Stimulated activated effector memory CD8-positive, alpha-beta T cell treated with anti-CD3 and anti-CD28 coated beads, Interleukin-12 subunit alpha, Interleukin-12 subunit beta, amount 100 ng/mL, for 72 hours (primary cell): ENCODE measurements at regions not wholly inside any gene's neighbourhood (a gene's known extent, or its start where the extent isn't known, plus 50 kb on each side); places are given as distances from the start of the nearest gene placed in this dataset.

Source experiments
- ATAC-seq: fragments of 150-1000 bp; cut with Tn5 transposase; 2 replicates; pipeline ENCODE4 v1.10.0; 2021
- DNase-seq, 2 donors: peaks; one replicate each; pipeline ENCODE4 v3.0.0; 2021 to 2022; ENCODE audit warnings: low spot score in 2 of 2
- H3K27ac Mint-ChIP-seq: one replicate; pipeline ENCODE4 v1.8.0; 2022; ENCODE audit warnings: mild to moderate bottlenecking, mixed read lengths
- H3K36me3 Mint-ChIP-seq: one replicate; pipeline ENCODE4 v1.8.0; 2022; ENCODE audit warnings: mild to moderate bottlenecking, mixed read lengths
- H3K4me1 Mint-ChIP-seq: one replicate; pipeline ENCODE4 v1.8.0; 2022; ENCODE audit warnings: mixed read lengths
- H3K4me3 Mint-ChIP-seq: one replicate; pipeline ENCODE4 v1.8.0; 2022; ENCODE audit warnings: mild to moderate bottlenecking, mixed read lengths
- H3K9me3 Mint-ChIP-seq: one replicate; pipeline ENCODE4 v1.8.0; 2022; ENCODE audit warnings: mixed read lengths

DNA sequence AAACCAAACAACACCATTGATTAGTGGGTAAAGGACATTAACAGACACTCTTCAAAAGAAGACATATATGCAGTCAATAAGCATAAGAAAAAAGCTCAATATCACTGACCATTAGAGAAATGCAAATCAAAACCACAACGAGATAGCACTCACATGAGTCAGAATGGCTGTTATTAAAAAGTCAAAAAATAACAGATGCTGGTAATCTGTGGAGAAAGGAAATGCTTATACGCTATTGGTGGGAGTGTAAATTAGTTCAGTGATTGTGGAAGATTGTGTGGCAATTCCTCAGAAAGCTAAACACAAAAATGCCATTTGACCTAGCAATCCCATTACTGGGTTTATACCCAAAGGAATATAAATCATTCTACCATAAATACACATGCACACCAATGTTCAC is 182.6 kb downstream of the TRPC6 start:
- no peaks in the 10 kb centered on the region for H3K36me3 Mint-ChIP-seq
- peaks cover 20% of the 10 kb centered on the region for H3K9me3 Mint-ChIP-seq

GRCh38 chr11:101397979-101398378 is 185.8 kb downstream of the TRPC6 start:
- DNase-seq (no peak), ATAC-seq (no peak)
- H3K36me3 Mint-ChIP-seq = no peaks in the 10 kb centered on the region
- no peaks in the 10 kb centered on the region for H3K4me1 Mint-ChIP-seq
- no peak overlapping the region for H3K27ac Mint-ChIP-seq
- H3K9me3 Mint-ChIP-seq = peaks cover 15% of the 10 kb centered on the region
- H3K4me3 Mint-ChIP-seq = no peak overlapping the region

More for the DNA sequence above, 182.6 kb downstream of the TRPC6 start:
- ATAC-seq = no peak
- DNase-seq = no peak
- H3K4me1 Mint-ChIP-seq = no peaks in the 10 kb centered on the region
- H3K27ac Mint-ChIP-seq = no peak overlapping the region
- H3K4me3 Mint-ChIP-seq = no peak overlapping the region

GRCh38 chr11:101390539-101390938 is 193.3 kb downstream of the TRPC6 start:
- Mint-ChIP-seq H3K36me3 (no peaks in the 10 kb centered on the region), H3K4me1 (no peaks in the 10 kb centered on the region), H3K27ac (no peak overlapping the region), H3K4me3 (no peak overlapping the region), H3K9me3 (peaks cover 3% of the 10 kb centered on the region)
- DNase-seq (no peak), ATAC-seq (no peak)

DNA sequence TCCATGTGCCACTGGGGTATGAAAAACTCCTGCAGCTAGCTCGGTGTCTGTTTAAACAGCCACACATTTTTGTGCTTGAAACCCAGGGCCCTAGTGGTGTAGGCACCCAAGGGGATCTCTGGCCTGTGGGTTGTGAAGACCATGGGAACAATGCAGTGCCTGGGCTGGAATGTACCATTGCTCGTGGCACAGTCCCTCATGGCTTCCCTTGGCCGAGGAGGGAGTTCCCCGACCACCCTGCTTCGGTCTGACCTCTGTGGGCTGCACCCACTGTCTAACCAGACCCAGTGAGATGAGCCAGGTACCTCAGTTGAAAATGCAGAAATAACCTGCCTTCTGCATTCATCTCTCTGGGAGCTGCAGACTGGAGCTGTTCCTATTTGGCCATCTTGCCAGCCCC is 214.0 kb downstream of the TRPC6 start:
- no peaks in the 10 kb centered on the region for H3K36me3 Mint-ChIP-seq
- no peaks in the 10 kb centered on the region for H3K4me1 Mint-ChIP-seq
- no peak overlapping the region for H3K4me3 Mint-ChIP-seq
- H3K27ac Mint-ChIP-seq = no peak overlapping the region
- no peak for DNase-seq
- ATAC-seq = no peak
- H3K9me3 Mint-ChIP-seq = peaks cover 10% of the 10 kb centered on the region

GRCh38 chr11:101363706-101364275 is 220.0 kb downstream of the TRPC6 start:
- Mint-ChIP-seq H3K27ac (no peak overlapping the region), H3K4me3 (no peak overlapping the region), H3K9me3 (peaks cover 26% of the 10 kb centered on the region), H3K4me1 (no peaks in the 10 kb centered on the region), H3K36me3 (no peaks in the 10 kb centered on the region)
- ATAC-seq = no peak
- no peak for DNase-seq

DNA sequence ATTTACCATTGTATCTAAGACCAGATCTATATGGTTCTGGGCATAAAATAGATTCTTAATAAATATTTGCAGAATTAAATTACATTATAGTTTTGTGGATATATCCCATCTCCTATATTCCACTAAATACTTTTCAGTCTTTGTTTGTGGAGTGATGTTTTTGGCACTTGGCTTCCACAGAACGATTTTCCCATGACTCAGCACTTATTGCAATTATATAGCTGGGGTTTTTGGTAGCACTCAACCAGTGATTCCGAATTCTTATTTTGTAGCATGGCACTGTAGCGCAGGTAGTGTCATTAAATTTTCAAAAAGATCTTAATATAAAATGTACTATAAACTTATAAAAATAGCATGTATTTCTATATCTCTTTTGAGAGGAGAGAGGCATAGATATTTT is 221.2 kb downstream of the TRPC6 start:
- Mint-ChIP-seq H3K4me1 (no peaks in the 10 kb centered on the region), H3K9me3 (peaks cover 25% of the 10 kb centered on the region), H3K27ac (no peak overlapping the region)

GRCh38 chr11:101357771-101358170 is 226.0 kb downstream of the TRPC6 start:
- DNase-seq = no peak
- ATAC-seq = no peak
- Mint-ChIP-seq H3K9me3 (peaks cover 23% of the 10 kb centered on the region), H3K36me3 (no peaks in the 10 kb centered on the region), H3K27ac (no peak overlapping the region), H3K4me1 (no peaks in the 10 kb centered on the region), H3K4me3 (no peak overlapping the region)

More for the DNA sequence above, 221.2 kb downstream of the TRPC6 start:
- no peak for DNase-seq
- ATAC-seq = no peak
- no peaks in the 10 kb centered on the region for H3K36me3 Mint-ChIP-seq
- H3K4me3 Mint-ChIP-seq = no peak overlapping the region

DNA sequence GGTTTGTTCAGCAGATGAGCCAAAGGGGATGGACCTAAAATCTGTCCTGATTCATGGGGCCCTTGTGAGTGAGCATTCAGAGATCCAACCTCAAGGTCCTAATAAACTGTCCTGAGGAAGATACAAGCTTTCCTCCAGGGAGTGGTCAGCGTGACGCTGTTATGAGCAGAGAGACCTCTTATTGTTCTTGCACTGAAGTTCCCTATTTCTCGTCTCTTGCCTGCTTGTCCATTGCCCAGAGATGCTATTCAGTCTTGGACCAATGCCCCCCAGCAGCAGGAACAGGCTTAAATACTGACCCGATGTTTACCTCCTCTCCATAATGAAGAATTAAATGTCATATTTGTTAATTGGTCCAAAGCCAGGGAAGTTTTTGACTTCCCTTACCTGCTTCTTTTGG is 225.2 kb upstream of the PGR start:
- Mint-ChIP-seq H3K4me3 (no peak overlapping the region), H3K36me3 (no peaks in the 10 kb centered on the region), H3K27ac (no peak overlapping the region), H3K9me3 (peaks cover 12% of the 10 kb centered on the region), H3K4me1 (no peaks in the 10 kb centered on the region)
- ATAC-seq (no peak), DNase-seq (no peak)

GRCh38 chr11:101348786-101349185 is 219.2 kb upstream of the PGR start:
- no peaks in the 10 kb centered on the region for H3K4me1 Mint-ChIP-seq
- no peak overlapping the region for H3K27ac Mint-ChIP-seq
- ATAC-seq (no peak), DNase-seq (no peak)
- no peaks in the 10 kb centered on the region for H3K36me3 Mint-ChIP-seq
- no peak overlapping the region for H3K4me3 Mint-ChIP-seq
- peaks cover 5% of the 10 kb centered on the region for H3K9me3 Mint-ChIP-seq

- Mint-ChIP-seq H3K9me3 (peaks cover 9% of the 10 kb centered on the region), H3K36me3 (no peaks in the 10 kb centered on the region), H3K4me1 (no peaks in the 10 kb centered on the region), H3K4me3 (no peak overlapping the region), H3K27ac (no peak overlapping the region)
- ATAC-seq (no peak), DNase-seq (no peak)
Measured at GRCh38 chr11:101346591-101346990, 217.0 kb upstream of the PGR start.

- no peak for ATAC-seq
- no peak for DNase-seq
- no peaks in the 10 kb centered on the region for H3K36me3 Mint-ChIP-seq
- H3K27ac Mint-ChIP-seq = no peak overlapping the region
- peaks cover 9% of the 10 kb centered on the region for H3K9me3 Mint-ChIP-seq
- H3K4me3 Mint-ChIP-seq = no peak overlapping the region
- H3K4me1 Mint-ChIP-seq = no peaks in the 10 kb centered on the region
Measured at GRCh38 chr11:101345891-101346290, 216.3 kb upstream of the PGR start.

- Mint-ChIP-seq H3K9me3 (peaks cover 13% of the 10 kb centered on the region), H3K4me3 (no peak overlapping the region), H3K27ac (no peak overlapping the region), H3K4me1 (no peaks in the 10 kb centered on the region), H3K36me3 (no peaks in the 10 kb centered on the region)
- ATAC-seq (no peak), DNase-seq (no peak)
Measured at GRCh38 chr11:101342307-101342706, 212.7 kb upstream of the PGR start.

DNA sequence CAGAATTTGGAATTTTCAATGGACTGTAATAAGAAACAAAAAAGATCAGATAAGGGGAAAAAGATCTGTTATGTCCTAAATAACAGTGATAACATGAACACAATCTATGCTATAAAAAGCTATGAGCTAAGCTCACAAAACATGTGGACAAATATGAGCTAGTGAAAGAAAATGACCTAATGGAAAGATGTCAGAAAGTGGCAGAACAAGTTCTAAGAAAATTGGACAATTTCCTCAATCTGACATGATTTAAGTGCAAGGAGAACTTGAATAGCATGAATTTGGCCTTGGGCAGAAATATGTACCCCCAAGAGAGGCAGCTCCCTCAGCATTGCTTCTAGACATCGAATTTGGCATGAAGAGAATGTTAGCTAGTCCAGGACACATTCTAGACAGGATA is 212.0 kb upstream of the PGR start:
- no peak overlapping the region for H3K4me3 Mint-ChIP-seq
- no peak for ATAC-seq
- H3K9me3 Mint-ChIP-seq = peaks cover 13% of the 10 kb centered on the region
- H3K36me3 Mint-ChIP-seq = no peaks in the 10 kb centered on the region
- no peak overlapping the region for H3K27ac Mint-ChIP-seq
- DNase-seq = no peak
- no peaks in the 10 kb centered on the region for H3K4me1 Mint-ChIP-seq

- Mint-ChIP-seq H3K4me3 (no peak overlapping the region), H3K9me3 (peaks cover 24% of the 10 kb centered on the region), H3K4me1 (no peaks in the 10 kb centered on the region), H3K36me3 (no peaks in the 10 kb centered on the region), H3K27ac (no peak overlapping the region)
- ATAC-seq = no peak
- DNase-seq = no peak
Measured at GRCh38 chr11:101336858-101337257, 207.2 kb upstream of the PGR start.

DNA sequence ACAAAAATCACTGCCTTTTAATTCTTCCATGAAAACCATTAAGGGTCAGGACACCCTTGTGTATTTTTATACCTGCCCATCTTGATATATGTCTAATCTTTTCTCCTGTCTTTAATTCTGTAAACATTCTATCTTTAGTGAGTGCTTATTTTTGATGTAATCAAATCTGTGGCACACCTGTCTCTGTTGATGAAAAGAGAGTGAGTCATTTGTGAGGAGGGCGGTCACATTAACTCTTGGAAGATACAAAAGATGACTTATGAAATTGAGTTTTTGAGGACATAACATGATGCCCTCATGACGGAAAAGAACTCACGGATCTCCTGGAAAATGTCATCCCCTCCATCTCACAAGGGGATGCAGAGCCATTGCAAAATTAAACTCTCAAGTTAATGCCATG is 206.5 kb upstream of the PGR start:
- H3K9me3 Mint-ChIP-seq = peaks cover 24% of the 10 kb centered on the region
- no peak overlapping the region for H3K27ac Mint-ChIP-seq
- no peak overlapping the region for H3K4me3 Mint-ChIP-seq
- ATAC-seq = no peak
- DNase-seq = no peak
- no peaks in the 10 kb centered on the region for H3K4me1 Mint-ChIP-seq
- H3K36me3 Mint-ChIP-seq = no peaks in the 10 kb centered on the region

DNA sequence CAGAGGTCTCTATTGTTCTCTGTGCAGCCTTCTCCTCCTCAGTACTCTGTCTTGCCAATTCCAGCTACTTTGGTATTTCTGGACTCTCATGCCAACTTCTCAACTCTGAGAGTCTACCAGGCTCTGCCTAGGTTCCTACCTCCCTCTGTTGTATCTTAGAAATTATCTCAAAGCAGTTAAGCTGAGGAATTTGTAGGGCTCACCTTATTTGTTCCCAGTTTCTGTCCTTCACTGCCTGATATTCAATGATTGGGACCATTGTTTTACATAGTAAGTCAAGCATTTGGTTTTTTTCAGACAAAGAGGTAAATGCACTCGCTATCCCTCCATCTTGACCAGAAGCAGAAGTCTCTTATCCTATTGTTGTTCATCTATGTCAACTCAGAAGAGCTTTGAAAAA is 205.0 kb upstream of the PGR start:
- ATAC-seq (no peak), DNase-seq (no peak)
- H3K4me1 Mint-ChIP-seq = no peaks in the 10 kb centered on the region
- H3K36me3 Mint-ChIP-seq = no peaks in the 10 kb centered on the region
- H3K27ac Mint-ChIP-seq = no peak overlapping the region
- H3K9me3 Mint-ChIP-seq = peaks cover 30% of the 10 kb centered on the region
- no peak overlapping the region for H3K4me3 Mint-ChIP-seq

DNA sequence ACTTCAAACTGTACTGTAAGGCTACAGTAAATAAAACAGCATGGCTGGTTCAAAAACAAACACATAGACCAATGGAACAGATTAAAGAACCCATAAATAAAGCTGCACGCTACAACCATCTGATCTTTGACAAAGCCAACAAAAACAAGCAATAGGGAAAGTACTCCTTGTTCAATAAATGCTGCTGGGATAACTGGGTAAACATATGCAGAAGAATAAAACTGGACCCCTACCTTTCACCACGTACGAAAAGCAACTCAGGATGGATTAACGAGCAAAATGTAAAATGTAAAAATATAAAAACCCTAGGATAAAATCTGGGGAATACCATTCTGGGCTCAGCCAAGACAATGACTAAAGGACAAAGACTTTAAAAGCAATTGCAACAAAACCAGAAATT is 201.8 kb upstream of the PGR start:
- DNase-seq (no peak), ATAC-seq (no peak)
- H3K4me3 Mint-ChIP-seq = no peak overlapping the region
- H3K36me3 Mint-ChIP-seq = no peaks in the 10 kb centered on the region
- peaks cover 30% of the 10 kb centered on the region for H3K9me3 Mint-ChIP-seq
- no peaks in the 10 kb centered on the region for H3K4me1 Mint-ChIP-seq
- no peak overlapping the region for H3K27ac Mint-ChIP-seq
